ENCODE measurements at regions not wholly inside any gene's neighbourhood (a gene's known extent, or its start where the extent isn't known, plus 50 kb on each side); places are given as distances from the start of the nearest gene placed in this dataset.

DNA sequence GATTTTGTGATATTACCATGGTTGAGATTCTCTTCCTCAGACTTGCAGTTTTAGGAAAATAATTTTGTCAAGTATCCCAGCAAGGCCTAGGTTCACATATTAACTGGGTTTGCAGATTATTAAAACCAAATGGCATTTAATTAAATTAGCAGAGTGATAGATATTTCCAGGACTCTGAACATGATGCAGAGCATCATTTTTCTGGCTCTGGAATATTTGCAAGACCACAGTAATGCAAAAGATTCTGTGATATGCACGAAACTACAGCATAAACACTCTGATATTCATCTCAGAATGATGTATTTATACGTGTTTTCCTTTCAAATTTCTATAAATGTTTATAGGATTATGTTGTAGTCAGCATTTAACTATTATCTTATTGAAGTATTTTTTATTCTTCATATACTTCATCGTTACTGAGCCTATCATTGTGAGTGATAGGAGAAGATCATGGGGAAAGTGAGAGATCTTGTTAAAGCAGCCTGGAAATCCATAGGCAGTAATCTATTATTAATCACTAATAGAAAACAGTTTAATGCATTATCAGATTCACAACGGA, 1245.6 kb downstream of the OTOL1 start:
- H3K4me1 ChIP-seq (ENCODE audit: insufficient read depth, poor library complexity, severe bottlenecking): no peaks in the 10 kb centered on the region
- ATAC-seq (ENCODE audit: low read depth) (no peak), DNase-seq (ENCODE audit: low spot score) (no peak)
- TF ChIP-seq, protein P1, sequence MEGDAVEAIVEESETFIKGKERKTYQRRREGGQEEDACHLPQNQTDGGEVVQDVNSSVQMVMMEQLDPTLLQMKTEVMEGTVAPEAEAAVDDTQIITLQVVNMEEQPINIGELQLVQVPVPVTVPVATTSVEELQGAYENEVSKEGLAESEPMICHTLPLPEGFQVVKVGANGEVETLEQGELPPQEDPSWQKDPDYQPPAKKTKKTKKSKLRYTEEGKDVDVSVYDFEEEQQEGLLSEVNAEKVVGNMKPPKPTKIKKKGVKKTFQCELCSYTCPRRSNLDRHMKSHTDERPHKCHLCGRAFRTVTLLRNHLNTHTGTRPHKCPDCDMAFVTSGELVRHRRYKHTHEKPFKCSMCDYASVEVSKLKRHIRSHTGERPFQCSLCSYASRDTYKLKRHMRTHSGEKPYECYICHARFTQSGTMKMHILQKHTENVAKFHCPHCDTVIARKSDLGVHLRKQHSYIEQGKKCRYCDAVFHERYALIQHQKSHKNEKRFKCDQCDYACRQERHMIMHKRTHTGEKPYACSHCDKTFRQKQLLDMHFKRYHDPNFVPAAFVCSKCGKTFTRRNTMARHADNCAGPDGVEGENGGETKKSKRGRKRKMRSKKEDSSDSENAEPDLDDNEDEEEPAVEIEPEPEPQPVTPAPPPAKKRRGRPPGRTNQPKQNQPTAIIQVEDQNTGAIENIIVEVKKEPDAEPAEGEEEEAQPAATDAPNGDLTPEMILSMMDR (IDR thresholded peaks at IDR 0.05; ENCODE audit: poor library complexity, severe bottlenecking): no peak
- H3K9me3 ChIP-seq (ENCODE audit: severe bottlenecking): no peaks in the 10 kb centered on the region
- no peaks in the 10 kb centered on the region for H3K36me3 ChIP-seq (ENCODE audit: low read depth)
- no peaks in the 10 kb centered on the region for H3K27me3 ChIP-seq (ENCODE audit: insufficient read depth, poor library complexity, severe bottlenecking)
- no peak overlapping the region for H3K27ac ChIP-seq (ENCODE audit: poor library complexity, severe bottlenecking)
- no peak overlapping the region for H3K4me3 ChIP-seq (ENCODE audit: severe bottlenecking)

DNA sequence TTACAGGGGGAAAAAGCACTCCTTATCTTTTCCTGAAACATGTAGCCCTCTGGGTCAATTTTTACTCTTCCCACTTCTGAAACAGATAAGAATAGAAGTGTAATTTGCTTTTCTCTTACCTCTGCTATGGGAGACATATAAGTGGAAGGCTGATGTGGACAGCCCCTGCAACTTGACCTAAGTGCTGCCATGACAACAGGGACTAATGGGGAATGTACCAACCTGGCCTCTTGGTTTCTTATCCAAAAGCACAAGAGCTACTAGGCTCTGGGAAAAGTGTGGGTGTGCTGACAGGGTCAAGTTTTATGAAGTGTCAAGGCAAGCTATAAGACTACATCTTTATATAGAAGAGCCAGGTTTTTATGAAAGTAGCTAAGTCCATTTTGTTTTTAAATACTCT, 1246.5 kb downstream of the OTOL1 start:
- H3K27ac ChIP-seq (ENCODE audit: poor library complexity, severe bottlenecking): no peak overlapping the region
- ATAC-seq (ENCODE audit: low read depth) (no peak), DNase-seq (ENCODE audit: low spot score) (no peak)
- no peak overlapping the region for H3K4me3 ChIP-seq (ENCODE audit: severe bottlenecking)
- H3K36me3 ChIP-seq (ENCODE audit: low read depth): no peaks in the 10 kb centered on the region
- TF ChIP-seq, protein P1 (IDR thresholded peaks at IDR 0.05; ENCODE audit: poor library complexity, severe bottlenecking): no peak
- no peaks in the 10 kb centered on the region for H3K27me3 ChIP-seq (ENCODE audit: insufficient read depth, poor library complexity, severe bottlenecking)
- H3K9me3 ChIP-seq (ENCODE audit: severe bottlenecking): no peaks in the 10 kb centered on the region
- no peaks in the 10 kb centered on the region for H3K4me1 ChIP-seq (ENCODE audit: insufficient read depth, poor library complexity, severe bottlenecking)

GRCh38 chr3:162760789-162761188, 1264.2 kb downstream of the OTOL1 start:
- Histone ChIP-seq H3K27me3 (ENCODE audit: insufficient read depth, poor library complexity, severe bottlenecking) (no peaks in the 10 kb centered on the region), H3K4me1 (ENCODE audit: insufficient read depth, poor library complexity, severe bottlenecking) (no peaks in the 10 kb centered on the region), H3K9me3 (ENCODE audit: severe bottlenecking) (no peaks in the 10 kb centered on the region), H3K4me3 (ENCODE audit: severe bottlenecking) (no peak overlapping the region), H3K36me3 (ENCODE audit: low read depth) (no peaks in the 10 kb centered on the region), H3K27ac (ENCODE audit: poor library complexity, severe bottlenecking) (no peak overlapping the region)
- DNase-seq (ENCODE audit: low spot score) (no peak), ATAC-seq (ENCODE audit: low read depth) (no peak)
- TF ChIP-seq, protein P1 (IDR thresholded peaks at IDR 0.05; ENCODE audit: poor library complexity, severe bottlenecking): no peak

GRCh38 chr3:162764051-162764807, 1267.6 kb downstream of the OTOL1 start:
- Histone ChIP-seq H3K4me1 (ENCODE audit: insufficient read depth, poor library complexity, severe bottlenecking) (no peaks in the 10 kb centered on the region), H3K36me3 (ENCODE audit: low read depth) (no peaks in the 10 kb centered on the region), H3K27me3 (ENCODE audit: insufficient read depth, poor library complexity, severe bottlenecking) (no peaks in the 10 kb centered on the region), H3K9me3 (ENCODE audit: severe bottlenecking) (no peaks in the 10 kb centered on the region), H3K27ac (ENCODE audit: poor library complexity, severe bottlenecking) (no peak overlapping the region), H3K4me3 (ENCODE audit: severe bottlenecking) (no peak overlapping the region)
- TF ChIP-seq, protein P1 (IDR thresholded peaks at IDR 0.05; ENCODE audit: poor library complexity, severe bottlenecking): no peak
- no peak for ATAC-seq (ENCODE audit: low read depth)
- DNase-seq (ENCODE audit: low spot score): no peak

GRCh38 chr3:162764808-162765071, 1268.1 kb downstream of the OTOL1 start:
- Histone ChIP-seq H3K27me3 (ENCODE audit: insufficient read depth, poor library complexity, severe bottlenecking) (no peaks in the 10 kb centered on the region), H3K4me1 (ENCODE audit: insufficient read depth, poor library complexity, severe bottlenecking) (no peaks in the 10 kb centered on the region), H3K9me3 (ENCODE audit: severe bottlenecking) (no peaks in the 10 kb centered on the region), H3K27ac (ENCODE audit: poor library complexity, severe bottlenecking) (no peak overlapping the region), H3K4me3 (ENCODE audit: severe bottlenecking) (no peak overlapping the region), H3K36me3 (ENCODE audit: low read depth) (no peaks in the 10 kb centered on the region)
- DNase-seq (ENCODE audit: low spot score) (no peak), ATAC-seq (ENCODE audit: low read depth) (no peak)
- TF ChIP-seq, protein P1 (IDR thresholded peaks at IDR 0.05; ENCODE audit: poor library complexity, severe bottlenecking): no peak

Measured in RWPE2 (cell line).